GM12892 (cell line): ENCODE measurements at regions not wholly inside any gene's neighbourhood (a gene's known extent, or its start where the extent isn't known, plus 50 kb on each side); places are given as distances from the start of the nearest gene placed in this dataset.

Experiments
- POLR2A ChIP-seq: IDR thresholded peaks from 2 replicates; pipeline ENCODE4 v1.6.1; 2011; ENCODE audit warnings: low read depth, low read length, control low read depth
- POLR2AphosphoS5 ChIP-seq: IDR thresholded peaks from 2 replicates; pipeline ENCODE4 v1.6.1; 2011; ENCODE audit warnings: low read depth, low read length, control low read depth
- TAF1 ChIP-seq: IDR thresholded peaks from 2 replicates; pipeline ENCODE4 v1.6.1; 2011; ENCODE audit warnings: low read depth, mild to moderate bottlenecking, control low read depth, low read length, borderline replicate concordance

DNA sequence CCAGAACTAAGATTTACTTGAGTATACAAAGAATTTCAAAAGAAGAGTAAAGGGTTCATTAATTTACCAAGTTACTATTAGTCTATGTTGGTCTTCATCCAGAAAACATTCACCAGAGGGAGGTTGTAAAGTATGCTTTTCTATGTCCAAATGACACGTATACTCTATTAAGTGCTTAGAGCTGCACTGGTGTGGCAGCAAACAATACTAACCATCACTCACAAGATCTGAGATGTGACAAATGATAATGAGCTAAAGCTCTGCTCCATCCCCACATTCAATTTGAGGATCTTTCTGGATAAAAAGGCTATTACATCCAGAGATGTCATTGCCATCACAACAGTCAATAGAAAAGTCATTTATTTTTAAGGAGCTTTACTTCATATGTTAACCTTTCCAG lies 926.5 kb upstream of the KLHL29 start:
- TF ChIP-seq POLR2AphosphoS5 (no peak), POLR2A (no peak), TAF1 (no peak)
